Keratinocyte (primary cell): ENCODE measurements at regions not wholly inside any gene's neighbourhood (a gene's known extent, or its start where the extent isn't known, plus 50 kb on each side); places are given as distances from the start of the nearest gene placed in this dataset.

Experiments used
- EZH2 ChIP-seq: IDR thresholded peaks from one replicate; pipeline ENCODE4 v1.6.1; 2012; ENCODE audit warnings: inconsistent platforms, mild to moderate bottlenecking, low read length, moderate library complexity
- TF ChIP-seq, protein P1 (sequence below), 3 experiments: IDR thresholded peaks in 1 of 3; conservative IDR thresholded peaks in 1 of 3; optimal IDR thresholded peaks in 1 of 3; 2 replicates in 2 of 3; 3 replicates in 1 of 3; pipeline versions ENCODE3 to v1.5.1; 2011; ENCODE audit warnings: low read length in 3 of 3, mild to moderate bottlenecking in 3 of 3, moderate library complexity in 2 of 3, control low read depth in 1 of 3, inconsistent platforms in 1 of 3; ENCODE audit not compliant: insufficient read depth in 2 of 3; ENCODE audit errors: extremely low read depth in 1 of 3

GRCh38 chr5:82855893-82856550 lies 221.2 kb downstream of the TMEM167A start:
- TF ChIP-seq, protein P1, sequence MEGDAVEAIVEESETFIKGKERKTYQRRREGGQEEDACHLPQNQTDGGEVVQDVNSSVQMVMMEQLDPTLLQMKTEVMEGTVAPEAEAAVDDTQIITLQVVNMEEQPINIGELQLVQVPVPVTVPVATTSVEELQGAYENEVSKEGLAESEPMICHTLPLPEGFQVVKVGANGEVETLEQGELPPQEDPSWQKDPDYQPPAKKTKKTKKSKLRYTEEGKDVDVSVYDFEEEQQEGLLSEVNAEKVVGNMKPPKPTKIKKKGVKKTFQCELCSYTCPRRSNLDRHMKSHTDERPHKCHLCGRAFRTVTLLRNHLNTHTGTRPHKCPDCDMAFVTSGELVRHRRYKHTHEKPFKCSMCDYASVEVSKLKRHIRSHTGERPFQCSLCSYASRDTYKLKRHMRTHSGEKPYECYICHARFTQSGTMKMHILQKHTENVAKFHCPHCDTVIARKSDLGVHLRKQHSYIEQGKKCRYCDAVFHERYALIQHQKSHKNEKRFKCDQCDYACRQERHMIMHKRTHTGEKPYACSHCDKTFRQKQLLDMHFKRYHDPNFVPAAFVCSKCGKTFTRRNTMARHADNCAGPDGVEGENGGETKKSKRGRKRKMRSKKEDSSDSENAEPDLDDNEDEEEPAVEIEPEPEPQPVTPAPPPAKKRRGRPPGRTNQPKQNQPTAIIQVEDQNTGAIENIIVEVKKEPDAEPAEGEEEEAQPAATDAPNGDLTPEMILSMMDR (optimal IDR thresholded peaks at IDR 0.05 in 1 of 3, IDR thresholded peaks at IDR 0.05 in 1 of 3, conservative IDR thresholded peaks at IDR 0.05 in 1 of 3; ENCODE audit: extremely low read depth in 1 of 3, insufficient read depth in 2 of 3, low read length in 3 of 3): no peak
- TF ChIP-seq EZH2: no peak
